Stimulated activated CD4-positive, alpha-beta T cell treated with anti-CD3 and anti-CD28 coated beads, Interleukin-15, amount 100 ng/mL, for 1 hour (primary cell): ENCODE measurements at regions not wholly inside any gene's neighbourhood (a gene's known extent, or its start where the extent isn't known, plus 50 kb on each side); places are given as distances from the start of the nearest gene placed in this dataset.
"Not testable (repeated sequence)": the region's sequence is repeated elsewhere in the genome, so short reads cannot be mapped to it uniquely, and the experiment has no call there.

Experiments
- DNase-seq, 2 donors: peaks; one replicate each; pipeline ENCODE4 v3.0.0-alpha.2; 2020; ENCODE audit warnings: low read depth in 1 of 2, low spot score in 1 of 2

DNA sequence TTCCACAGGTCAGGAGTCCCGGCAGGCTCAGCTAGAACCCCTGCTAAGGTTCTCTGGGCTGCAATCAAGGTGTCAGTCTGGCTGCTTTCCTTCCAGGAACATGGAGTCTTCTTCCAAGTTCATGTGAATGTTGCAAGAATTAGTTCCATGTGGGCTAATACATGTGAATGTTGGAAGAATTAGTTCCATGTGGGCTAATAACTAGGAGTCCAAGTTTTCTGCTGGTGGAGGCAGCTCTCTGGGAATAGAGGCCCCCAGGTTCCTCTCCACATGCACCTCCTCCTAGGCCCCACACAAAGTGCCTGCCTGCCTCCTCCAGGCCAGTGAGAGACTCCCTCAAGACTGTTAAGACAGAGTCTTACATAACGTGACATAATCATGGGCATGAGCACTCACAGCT lies 140.8 kb upstream of the SLC35G4 start:
- DNase-seq: no peak

- DNase-seq: no peak
Measured at GRCh38 chr18:11468120-11468519, 141.3 kb upstream of the SLC35G4 start.

DNA sequence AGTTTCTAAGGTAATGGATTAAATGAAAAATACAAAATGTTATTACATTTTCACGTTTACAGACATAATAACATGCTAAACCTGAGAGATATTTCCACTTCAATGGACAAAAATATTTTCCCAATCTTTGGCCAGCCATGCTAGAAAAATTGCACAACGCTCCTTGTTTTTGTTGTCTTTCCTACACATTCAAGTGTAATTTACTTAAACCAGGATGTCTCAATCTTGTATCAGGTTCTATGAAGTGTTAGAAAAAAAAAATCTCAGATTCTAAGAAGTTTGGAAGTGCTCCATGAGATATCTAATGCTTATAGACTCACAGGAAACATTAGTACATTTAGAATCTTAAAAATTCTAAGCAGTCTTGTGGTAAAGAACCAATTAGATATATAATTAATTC lies 141.8 kb upstream of the SLC35G4 start:
- DNase-seq: no peak

- no peak for DNase-seq
Measured at GRCh38 chr18:11464129-11464528, 145.3 kb upstream of the SLC35G4 start.

GRCh38 chr18:11458447-11458846 lies 150.9 kb upstream of the SLC35G4 start:
- no peak for DNase-seq

GRCh38 chr18:11457853-11458252 lies 151.5 kb upstream of the SLC35G4 start:
- not testable (repeated sequence) for DNase-seq

DNA sequence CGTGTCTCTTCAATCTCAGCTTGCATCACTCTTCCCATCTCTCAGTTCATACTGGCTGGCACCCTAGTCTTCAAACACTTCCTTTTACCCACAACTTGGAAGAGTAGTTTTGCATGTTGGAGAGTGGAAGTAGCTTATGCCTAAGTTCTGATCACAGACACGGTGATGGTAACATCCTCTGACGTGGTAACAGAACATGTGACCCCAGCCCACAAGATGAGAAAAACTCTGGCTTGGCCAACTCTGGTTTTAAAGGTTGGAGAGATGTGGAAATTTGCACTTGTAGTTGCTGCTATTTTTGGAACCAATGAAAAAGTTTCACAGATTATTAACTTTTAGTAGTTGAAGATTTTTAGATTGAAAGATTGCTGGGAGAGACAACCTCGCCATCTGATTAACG lies 155.4 kb upstream of the SLC35G4 start:
- no peak for DNase-seq

GRCh38 chr18:11444169-11444568 lies 165.2 kb upstream of the SLC35G4 start:
- not testable (repeated sequence) for DNase-seq

DNA sequence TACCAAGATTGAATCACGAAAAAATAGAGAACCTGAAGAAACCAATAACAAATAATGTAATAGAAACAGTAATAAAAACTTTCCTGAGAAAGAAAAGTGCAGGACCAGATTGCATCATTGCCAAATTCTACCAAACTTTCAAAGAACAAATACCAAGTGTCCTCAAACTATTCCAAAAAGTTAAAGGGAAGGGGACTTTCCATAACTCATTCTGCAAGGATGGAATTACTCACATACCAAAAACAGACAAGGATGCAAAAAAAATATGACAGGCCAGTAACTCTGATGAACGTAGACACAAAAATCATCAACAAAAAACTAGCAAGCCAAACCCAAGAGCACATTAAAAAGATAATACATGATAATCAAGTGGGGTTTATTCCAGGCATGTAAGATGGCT lies 172.3 kb upstream of the SLC35G4 start:
- DNase-seq: no peak

DNA sequence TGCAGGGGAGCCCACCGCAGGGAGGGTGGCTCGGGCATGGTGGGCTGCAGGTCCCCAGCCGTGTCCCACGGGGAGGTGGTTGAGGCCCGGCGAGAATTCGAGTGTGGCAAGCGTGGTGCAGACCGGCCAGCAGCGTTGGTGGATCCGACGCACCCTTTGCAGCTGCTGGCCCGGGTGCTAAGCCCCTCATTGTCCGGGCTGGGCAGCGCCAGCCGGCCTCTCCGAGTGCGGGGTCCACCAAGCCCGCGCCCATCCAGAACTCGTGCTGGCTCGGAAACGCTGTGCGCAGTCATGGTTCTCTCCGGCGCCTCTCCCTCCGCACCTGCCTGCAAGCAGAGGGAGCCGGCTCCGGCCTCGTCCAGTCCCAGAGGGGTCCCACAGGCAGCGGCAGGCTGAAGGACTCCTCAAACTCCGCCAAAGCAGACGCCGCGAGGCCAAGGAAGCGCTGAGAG lies 177.0 kb upstream of the SLC35G4 start:
- DNase-seq: no peak

DNA sequence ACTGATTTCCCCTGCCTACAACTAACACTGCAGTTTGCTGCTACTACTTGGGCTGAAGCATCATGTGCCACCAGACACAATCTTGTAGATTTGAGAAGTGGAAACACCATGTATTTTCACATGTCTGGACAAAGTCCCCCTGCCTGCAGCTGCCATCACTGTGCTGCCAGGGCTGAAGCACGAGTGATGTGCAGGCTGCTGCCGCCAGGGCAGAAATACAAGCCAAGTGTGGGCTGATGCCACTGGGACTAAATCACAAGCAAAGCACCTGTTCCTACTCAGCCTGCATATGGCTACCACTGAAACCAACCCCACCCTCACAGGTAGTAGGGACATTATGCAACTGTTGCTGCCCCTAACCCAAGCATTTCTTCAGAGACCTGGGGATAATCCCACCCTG lies 179.5 kb upstream of the SLC35G4 start:
- DNase-seq: no peak

GRCh38 chr18:11425211-11425610 lies 184.2 kb upstream of the SLC35G4 start:
- DNase-seq: no peak

- DNase-seq: no peak
Measured at GRCh38 chr18:11419338-11419737, 190.1 kb upstream of the SLC35G4 start.

DNA sequence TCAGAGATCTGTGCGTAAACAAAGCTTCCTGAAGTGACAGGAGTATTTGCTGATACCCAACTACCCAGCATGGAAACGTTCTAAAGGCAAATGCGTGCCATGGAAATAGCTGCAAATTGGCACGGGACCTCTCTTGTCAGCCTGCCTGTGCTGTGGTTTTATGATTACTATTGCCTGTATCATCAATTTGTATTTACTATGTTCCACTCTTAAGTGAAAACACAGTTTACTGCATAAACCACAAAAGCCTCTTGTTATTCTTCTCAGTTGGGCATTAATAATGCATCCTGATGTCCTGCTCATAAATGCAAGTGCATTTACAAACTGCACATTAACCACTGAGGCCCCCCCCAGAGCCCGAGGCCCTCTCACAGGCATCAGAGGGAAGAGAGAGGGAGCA lies 196.6 kb upstream of the SLC35G4 start:
- no peak for DNase-seq

DNA sequence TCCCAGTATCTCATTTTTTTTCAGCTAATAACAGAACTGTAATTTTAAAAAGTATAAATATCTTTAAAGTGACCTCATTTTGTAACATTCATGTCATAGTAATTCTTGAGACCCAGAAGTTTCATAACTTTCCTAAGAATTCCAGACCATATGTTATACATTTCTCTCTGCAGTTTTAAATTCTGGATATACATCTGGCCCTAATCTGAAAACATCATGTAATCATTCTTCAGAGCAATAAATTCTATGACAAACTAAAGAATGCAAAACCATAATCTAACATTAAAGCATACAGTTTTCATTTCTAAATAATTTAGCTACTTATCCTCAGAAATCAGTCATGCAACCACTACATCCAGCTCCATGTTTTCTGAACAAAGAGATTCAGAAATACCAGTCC lies 198.3 kb upstream of the SLC35G4 start:
- no peak for DNase-seq

- no peak for DNase-seq
Measured at GRCh38 chr18:11408555-11409065, 200.8 kb upstream of the SLC35G4 start.

DNA sequence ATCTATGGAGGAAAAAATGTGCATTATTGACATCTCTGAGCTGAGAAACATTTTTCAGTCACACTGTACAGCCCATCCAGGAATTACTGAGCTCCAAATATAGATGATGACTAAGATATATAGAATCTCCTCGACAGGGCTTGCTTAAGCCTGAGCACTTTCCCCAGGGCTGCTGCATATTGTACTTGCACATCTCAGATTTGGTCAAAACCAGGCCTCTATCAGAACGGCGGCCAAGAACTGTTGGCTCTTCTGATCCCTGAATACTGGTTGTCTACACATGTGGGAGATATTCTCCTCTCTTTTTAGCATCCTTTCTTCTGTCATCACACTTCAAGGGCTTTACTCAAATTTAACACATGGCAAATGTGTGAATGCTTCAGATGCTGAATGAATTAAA lies 201.5 kb upstream of the SLC35G4 start:
- DNase-seq: no peak

- DNase-seq: no peak
Measured at GRCh38 chr18:11405804-11406203, 203.6 kb upstream of the SLC35G4 start.

- no peak for DNase-seq
Measured at GRCh38 chr18:11400703-11401102, 208.7 kb upstream of the SLC35G4 start.

- DNase-seq: no peak
Measured at GRCh38 chr18:11398625-11399024, 210.8 kb upstream of the SLC35G4 start.

GRCh38 chr18:11392980-11393885 lies 216.2 kb upstream of the SLC35G4 start:
- DNase-seq: no peak

DNA sequence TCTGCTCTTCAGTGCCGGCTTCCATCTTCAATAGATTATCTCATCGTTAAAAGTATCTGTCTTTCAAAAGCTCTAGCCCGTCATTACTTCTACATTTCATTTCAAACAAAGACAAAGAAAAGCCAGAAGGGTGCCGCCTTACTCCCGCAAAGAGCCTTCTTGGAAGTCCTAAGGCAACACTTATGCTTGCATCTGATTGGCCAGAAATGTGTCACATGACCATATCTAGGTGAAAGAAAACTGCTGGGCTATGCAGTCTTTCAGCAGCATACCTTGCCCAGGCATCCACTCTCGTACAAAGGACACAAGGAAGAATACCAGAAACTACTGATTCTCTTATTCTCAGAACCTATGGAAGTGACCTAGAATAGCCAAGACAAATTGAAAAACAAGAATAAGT lies 217.1 kb upstream of the SLC35G4 start:
- DNase-seq: no peak

- DNase-seq: no peak
Measured at GRCh38 chr18:11391661-11392060, 217.7 kb upstream of the SLC35G4 start.
